22Rv1 (cell line): ENCODE measurements at regions not wholly inside any gene's neighbourhood (a gene's known extent, or its start where the extent isn't known, plus 50 kb on each side); places are given as distances from the start of the nearest gene placed in this dataset.

Experiments
- CTCF ChIP-seq: fragments of 450-650 bp; IDR thresholded peaks from 2 replicates; pipeline ENCODE4 v1.5.1; 2017; ENCODE audit warnings: mild to moderate bottlenecking
- ZFX ChIP-seq: fragments of 450-650 bp; IDR thresholded peaks from 2 replicates; pipeline ENCODE4 v1.6.1; 2017; ENCODE audit warnings: antibody characterized with exemption, borderline replicate concordance

- TF ChIP-seq CTCF: no peak
- TF ChIP-seq ZFX: no peak
Observed at GRCh38 chr1:98130408-98130807, 209.6 kb upstream of the DPYD start.
